ENCODE measurements at regions not wholly inside any gene's neighbourhood (a gene's known extent, or its start where the extent isn't known, plus 50 kb on each side); places are given as distances from the start of the nearest gene placed in this dataset.

GRCh38 chr13:26987486-26988013, 184.1 kb downstream of the USP12 start:
- DNase-seq (ENCODE audit: extremely low spot score), result no peak
- CTCF ChIA-PET, result interaction anchor here (0.8 to 1.3 kb wide), 5 partner anchors 36 to 372 kb away, joined by 3 to 7 read pairs (median 4); no protein-coding TSS in a partner anchor
- POLR2A ChIA-PET, result no interaction called here
- TF ChIP-seq CTBP1 (IDR thresholded peaks at IDR 0.05; ENCODE audit: borderline replicate concordance), result no peak
- TF ChIP-seq PKNOX1 (IDR thresholded peaks at IDR 0.05), result no peak
- TF ChIP-seq HDGF (IDR thresholded peaks at IDR 0.05; ENCODE audit: borderline replicate concordance), result no peak
- no peak for TF ChIP-seq SUZ12 (IDR thresholded peaks at IDR 0.05)
- TF ChIP-seq FOXK2 (IDR thresholded peaks at IDR 0.05), result no peak
- TF ChIP-seq BHLHE40 (IDR thresholded peaks at IDR 0.05; ENCODE audit: borderline replicate concordance), result no peak
- no peak for TF ChIP-seq FOXM1 (IDR thresholded peaks at IDR 0.05; ENCODE audit: borderline replicate concordance)
- TF ChIP-seq ARNT (IDR thresholded peaks at IDR 0.05), result no peak
- no peak for TF ChIP-seq FOXA1 (IDR thresholded peaks at IDR 0.05)
- no peak for TF ChIP-seq L3MBTL2 (conservative IDR thresholded peaks at IDR 0.05)
- TF ChIP-seq NFRKB (IDR thresholded peaks at IDR 0.05), result no peak
- no peak for TF ChIP-seq ELF4 (IDR thresholded peaks at IDR 0.05)
- TF ChIP-seq ZNF384 (IDR thresholded peaks at IDR 0.05), result no peak
- no peak for TF ChIP-seq SP1 (IDR thresholded peaks at IDR 0.05)
- no peak for TF ChIP-seq LEF1 (IDR thresholded peaks at IDR 0.05; ENCODE audit: borderline replicate concordance)
- TF ChIP-seq TARDBP (IDR thresholded peaks at IDR 0.05), result no peak

GRCh38 chr13:26985285-26985878, 186.2 kb downstream of the USP12 start:
- TF ChIP-seq SUZ12 (IDR thresholded peaks at IDR 0.05), result no peak
- TF ChIP-seq FOXA1 (IDR thresholded peaks at IDR 0.05), result no peak
- no peak for TF ChIP-seq HDGF (IDR thresholded peaks at IDR 0.05; ENCODE audit: borderline replicate concordance)
- TF ChIP-seq ELF4 (IDR thresholded peaks at IDR 0.05), result no peak
- peak; percentile 68 for DNase-seq (ENCODE audit: extremely low spot score)
- ChIA-PET POLR2A (interaction anchor here (1.0 to 1.3 kb wide), 3 partner anchors 31 to 376 kb away, joined by 3 to 5 read pairs (median 4); no protein-coding TSS in a partner anchor), CTCF (interaction anchor here (0.6 to 3.8 kb wide), 20 partner anchors 10 to 841 kb away, joined by 3 to 50 read pairs (median 4); partner anchors contain the start of gene RASL11A)

- POLR2A ChIA-PET, result interaction anchor here (1.0 to 1.3 kb wide), 2 partner anchors 30 to 378 kb away, joined by 4 to 5 read pairs; no protein-coding TSS in a partner anchor
- CTCF ChIA-PET, result interaction anchor here (0.6 to 3.8 kb wide), 11 partner anchors 17 to 388 kb away, joined by 3 to 50 read pairs (median 6); no protein-coding TSS in a partner anchor
- TF ChIP-seq ELF4 (IDR thresholded peaks at IDR 0.05) (no peak), NFRKB (IDR thresholded peaks at IDR 0.05) (no peak), L3MBTL2 (conservative IDR thresholded peaks at IDR 0.05) (no peak)
- no peak for DNase-seq (ENCODE audit: extremely low spot score)
Measured at GRCh38 chr13:26984337-26984736, 187.3 kb downstream of the USP12 start.

GRCh38 chr13:26983543-26984320, 187.9 kb downstream of the USP12 start:
- ChIA-PET POLR2A (interaction anchor here (0.8 to 1.6 kb wide), 5 partner anchors 11 to 42 kb away, joined by 3 to 9 read pairs (median 7); no protein-coding TSS in a partner anchor), CTCF (interaction anchor here (0.5 to 3.8 kb wide), 9 partner anchors 12 to 389 kb away, joined by 3 to 50 read pairs (median 4); no protein-coding TSS in a partner anchor)
- TF ChIP-seq BHLHE40 (IDR thresholded peaks at IDR 0.05; ENCODE audit: borderline replicate concordance) (no peak), SUZ12 (IDR thresholded peaks at IDR 0.05) (no peak)
- DNase-seq (ENCODE audit: extremely low spot score), result no peak

GRCh38 chr13:26980099-26981031, 191.2 kb downstream of the USP12 start:
- TF ChIP-seq ELF4 (IDR thresholded peaks at IDR 0.05) (no peak), SUZ12 (IDR thresholded peaks at IDR 0.05) (no peak), FOXM1 (IDR thresholded peaks at IDR 0.05; ENCODE audit: borderline replicate concordance) (no peak), LEF1 (IDR thresholded peaks at IDR 0.05; ENCODE audit: borderline replicate concordance) (no peak), BHLHE40 (IDR thresholded peaks at IDR 0.05; ENCODE audit: borderline replicate concordance) (no peak), NFRKB (IDR thresholded peaks at IDR 0.05) (no peak), FOXA1 (IDR thresholded peaks at IDR 0.05) (no peak), HDGF (IDR thresholded peaks at IDR 0.05; ENCODE audit: borderline replicate concordance) (no peak), ZNF384 (IDR thresholded peaks at IDR 0.05) (no peak), TARDBP (IDR thresholded peaks at IDR 0.05) (no peak)
- no peak for DNase-seq (ENCODE audit: extremely low spot score)
- CTCF ChIA-PET, result interaction anchor here (1.2 to 1.9 kb wide), 3 partner anchors 23 to 382 kb away, joined by 3 to 10 read pairs (median 6); no protein-coding TSS in a partner anchor
- POLR2A ChIA-PET, result interaction anchor here (1.2 to 3.0 kb wide), 2 partner anchors 13 to 24 kb away, joined by 3 to 7 read pairs; no protein-coding TSS in a partner anchor

- ChIA-PET CTCF (interaction anchor here (1.9 kb wide), 1 partner anchor 383 kb away, joined by 6 read pairs; no protein-coding TSS in a partner anchor), POLR2A (interaction anchor here (1.0 to 3.0 kb wide), 4 partner anchors 9 to 146 kb away, joined by 3 to 7 read pairs (median 4); no protein-coding TSS in a partner anchor)
- TF ChIP-seq ZNF384 (IDR thresholded peaks at IDR 0.05) (no peak), HDGF (IDR thresholded peaks at IDR 0.05; ENCODE audit: borderline replicate concordance) (no peak), L3MBTL2 (conservative IDR thresholded peaks at IDR 0.05) (no peak), SP1 (IDR thresholded peaks at IDR 0.05) (no peak), LEF1 (IDR thresholded peaks at IDR 0.05; ENCODE audit: borderline replicate concordance) (no peak), NFRKB (IDR thresholded peaks at IDR 0.05) (no peak), FOXK2 (IDR thresholded peaks at IDR 0.05) (no peak), ARNT (IDR thresholded peaks at IDR 0.05) (no peak), PKNOX1 (IDR thresholded peaks at IDR 0.05) (no peak), FOXA1 (IDR thresholded peaks at IDR 0.05) (no peak), CTBP1 (IDR thresholded peaks at IDR 0.05; ENCODE audit: borderline replicate concordance) (no peak)
- DNase-seq (ENCODE audit: extremely low spot score), result no peak
Measured at GRCh38 chr13:26979334-26979733, 192.3 kb downstream of the USP12 start.
